ENCODE measurements at regions not wholly inside any gene's neighbourhood (a gene's known extent, or its start where the extent isn't known, plus 50 kb on each side); places are given as distances from the start of the nearest gene placed in this dataset.

- TF ChIP-seq CTCF (IDR thresholded peaks at IDR 0.05; ENCODE audit: borderline replicate concordance, extremely low read depth, low read length, poor library complexity, severe bottlenecking), result no peak
- no peak for TF ChIP-seq EZH2 (IDR thresholded peaks at IDR 0.05; ENCODE audit: borderline replicate concordance, low read depth, low read length, severe bottlenecking)
These were observed 209.0 kb upstream of the ZNF385D start for GRCh38 chr3:21960033-21960432.

All from DND-41 (cell line).